ENCODE measurements at regions not wholly inside any gene's neighbourhood (a gene's known extent, or its start where the extent isn't known, plus 50 kb on each side); places are given as distances from the start of the nearest gene placed in this dataset.

GRCh38 chr2:71743995-71744675 is 290.8 kb downstream of the DYSF start:
- TF ChIP-seq ELF3 (CRISPR knock-in tag; IDR thresholded peaks at IDR 0.05), result no peak
- TF ChIP-seq ETV6 (CRISPR knock-in tag; conservative IDR thresholded peaks at IDR 0.05), result no peak
- no peak for TF ChIP-seq CTCF (CRISPR knock-in tag; IDR thresholded peaks at IDR 0.05)
- no peak for TF ChIP-seq HMGXB4 (CRISPR knock-in tag; IDR thresholded peaks at IDR 0.05; ENCODE audit: borderline replicate concordance in 1 of 2, low read depth in 1 of 2)
- TF ChIP-seq ZNF30 (CRISPR knock-in tag; IDR thresholded peaks at IDR 0.05), result no peak
- TF ChIP-seq ZMAT3 (CRISPR knock-in tag; conservative IDR thresholded peaks at IDR 0.05), result no peak
- TF ChIP-seq ZNF552 (CRISPR knock-in tag; IDR thresholded peaks at IDR 0.05; ENCODE audit: borderline replicate concordance), result no peak
- TF ChIP-seq PATZ1 (CRISPR knock-in tag; IDR thresholded peaks at IDR 0.05), result no peak

Data from HepG2 (cell line).